PFSK-1 (cell line): ENCODE measurements at regions not wholly inside any gene's neighbourhood (a gene's known extent, or its start where the extent isn't known, plus 50 kb on each side); places are given as distances from the start of the nearest gene placed in this dataset.

ENCODE experiments used
- FOXP2 ChIP-seq: optimal IDR thresholded peaks from 2 replicates; pipeline ENCODE3; 2011; ENCODE audit warnings: borderline replicate concordance, control low read depth, inconsistent platforms; ENCODE audit not compliant: insufficient read depth; ENCODE audit errors: extremely low read length, extremely low read depth
- POLR2AphosphoS5 ChIP-seq: IDR thresholded peaks from 2 replicates; pipeline ENCODE4 v1.6.1; 2012; ENCODE audit warnings: low read depth, mild to moderate bottlenecking, control low read depth, low read length, moderate library complexity
- REST ChIP-seq, 2 experiments: IDR thresholded peaks; 2 replicates each; pipeline versions ENCODE4 v1.6.1 to v1.8.0; 2011 to 2012; ENCODE audit warnings: low read depth in 2 of 2, low read length in 2 of 2, control low read depth in 1 of 2, inconsistent platforms in 1 of 2, mild to moderate bottlenecking in 1 of 2, moderate library complexity in 1 of 2; ENCODE audit not compliant: insufficient read depth in 1 of 2
- SIN3A ChIP-seq: IDR thresholded peaks from 2 replicates; pipeline ENCODE4 v1.6.1; 2012; ENCODE audit warnings: mild to moderate bottlenecking, low read length, moderate library complexity, borderline replicate concordance; ENCODE audit not compliant: insufficient read depth
- TAF1 ChIP-seq: IDR thresholded peaks from 2 replicates; pipeline ENCODE4 v1.6.1; 2012; ENCODE audit warnings: low read length, control low read depth, borderline replicate concordance; ENCODE audit not compliant: insufficient read depth

GRCh38 chr5:82812575-82812974, 264.6 kb downstream of the TMEM167A start:
- TF ChIP-seq TAF1 (no peak), REST (IDR thresholded peaks at IDR 0.05; ENCODE audit: insufficient read depth in 1 of 2, low read depth in 2 of 2, low read length in 2 of 2) (no peak), FOXP2 (no peak), SIN3A (no peak), POLR2AphosphoS5 (no peak)

GRCh38 chr5:82811490-82811889, 265.7 kb downstream of the TMEM167A start:
- TF ChIP-seq FOXP2 = no peak
- TF ChIP-seq REST (IDR thresholded peaks at IDR 0.05; ENCODE audit: insufficient read depth in 1 of 2, low read depth in 2 of 2, low read length in 2 of 2) = no peak
- TF ChIP-seq SIN3A = no peak
- TF ChIP-seq TAF1 = no peak
- no peak for TF ChIP-seq POLR2AphosphoS5

GRCh38 chr5:82809420-82810143, 267.6 kb downstream of the TMEM167A start:
- TF ChIP-seq POLR2AphosphoS5 (no peak), SIN3A (no peak), FOXP2 (no peak), TAF1 (no peak), REST (IDR thresholded peaks at IDR 0.05; ENCODE audit: insufficient read depth in 1 of 2, low read depth in 2 of 2, low read length in 2 of 2) (no peak)

- TF ChIP-seq FOXP2 (no peak), SIN3A (no peak), TAF1 (no peak), POLR2AphosphoS5 (no peak), REST (IDR thresholded peaks at IDR 0.05; ENCODE audit: insufficient read depth in 1 of 2, low read depth in 2 of 2, low read length in 2 of 2) (no peak)
Observed at GRCh38 chr5:82808960-82809359, 268.2 kb downstream of the TMEM167A start.
